Fibroblast of skin of abdomen (primary cell): ENCODE measurements at regions not wholly inside any gene's neighbourhood (a gene's known extent, or its start where the extent isn't known, plus 50 kb on each side); places are given as distances from the start of the nearest gene placed in this dataset.
"Not testable (repeated sequence)": the region's sequence is repeated elsewhere in the genome, so short reads cannot be mapped to it uniquely, and the experiment has no call there.

Experiments used
- DNase-seq: peaks from one replicate; pipeline ENCODE4 v3.0.0-alpha.2; 2013

DNA sequence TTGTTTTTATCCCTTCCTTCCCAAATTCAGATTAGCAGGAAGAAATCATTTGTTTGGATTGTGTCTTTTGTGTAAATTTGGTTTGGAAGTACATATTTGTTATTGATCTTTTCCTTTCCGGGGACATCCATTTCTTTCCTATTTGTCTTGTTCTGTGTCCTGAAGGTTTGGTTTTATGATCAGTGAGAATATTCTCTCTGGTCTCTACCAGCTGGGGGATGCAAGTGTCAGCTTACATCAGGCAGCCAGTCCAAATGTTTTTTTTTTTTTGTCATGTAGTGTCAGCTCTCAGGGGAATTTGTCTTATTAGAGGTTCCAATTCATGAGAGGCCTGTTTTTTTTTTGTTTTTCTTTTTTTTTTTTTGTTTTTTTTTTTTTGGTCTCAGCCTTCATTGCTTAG, 479.2 kb upstream of the LRRC7 start:
- no peak for DNase-seq

- DNase-seq = no peak
Observed at GRCh38 chr1:69090170-69090569, 477.6 kb upstream of the LRRC7 start.

- no peak for DNase-seq
Observed at GRCh38 chr1:69090752-69091151, 477.0 kb upstream of the LRRC7 start.

DNA sequence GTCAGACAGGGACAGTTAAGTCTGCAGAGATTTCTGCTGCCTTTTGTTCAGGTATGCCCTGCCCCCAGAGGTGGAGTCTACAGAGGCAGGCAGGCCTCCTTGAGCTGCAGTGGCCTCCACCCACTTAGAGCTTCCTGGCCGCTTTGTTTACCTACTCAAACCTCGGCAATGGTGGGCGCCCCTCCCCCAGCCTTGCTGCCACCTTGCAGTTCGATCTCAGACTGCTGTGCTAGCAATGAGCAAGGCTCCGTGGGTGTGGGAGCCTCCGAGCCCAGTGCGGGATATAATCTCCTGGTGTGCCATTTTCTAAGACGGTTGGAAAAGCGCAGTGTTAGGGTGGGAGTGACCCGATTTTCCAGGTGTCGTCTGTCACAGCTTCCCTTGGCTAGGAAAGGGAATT, 465.7 kb upstream of the LRRC7 start:
- DNase-seq = not testable (repeated sequence)

GRCh38 chr1:69103213-69103612, 464.5 kb upstream of the LRRC7 start:
- no peak for DNase-seq

DNA sequence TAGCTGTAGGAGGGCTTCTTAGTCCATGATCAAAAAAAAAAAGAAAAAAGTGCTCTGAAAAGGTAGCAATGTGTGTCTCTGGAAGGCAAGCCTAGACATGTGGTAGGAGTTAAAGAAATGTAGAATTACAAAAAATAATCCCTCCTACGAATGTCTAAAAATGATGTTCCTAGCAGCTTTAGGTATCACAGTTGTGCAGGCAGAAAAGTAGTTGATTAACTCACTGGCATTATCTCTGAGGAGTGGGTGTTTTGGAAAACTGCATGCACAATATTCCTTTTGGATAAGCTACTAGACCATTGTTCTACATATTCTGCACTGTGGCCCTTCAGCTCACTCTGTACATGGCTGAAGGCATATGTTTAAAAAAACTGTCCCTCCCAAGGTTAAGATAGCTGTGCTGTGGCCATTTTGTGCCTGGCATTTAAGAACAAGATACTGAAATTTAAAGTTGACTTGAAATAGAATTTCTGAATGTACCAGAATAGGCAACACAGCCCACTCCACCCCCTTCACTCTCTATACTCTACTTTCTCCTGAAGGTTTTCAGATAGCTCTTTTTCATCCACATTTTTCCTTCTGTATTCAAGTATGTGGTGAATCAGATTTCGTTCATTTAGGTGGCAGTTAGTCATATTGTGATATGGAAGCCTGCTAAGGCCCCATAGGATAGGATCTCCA, 463.9 kb upstream of the LRRC7 start:
- DNase-seq = no peak

DNA sequence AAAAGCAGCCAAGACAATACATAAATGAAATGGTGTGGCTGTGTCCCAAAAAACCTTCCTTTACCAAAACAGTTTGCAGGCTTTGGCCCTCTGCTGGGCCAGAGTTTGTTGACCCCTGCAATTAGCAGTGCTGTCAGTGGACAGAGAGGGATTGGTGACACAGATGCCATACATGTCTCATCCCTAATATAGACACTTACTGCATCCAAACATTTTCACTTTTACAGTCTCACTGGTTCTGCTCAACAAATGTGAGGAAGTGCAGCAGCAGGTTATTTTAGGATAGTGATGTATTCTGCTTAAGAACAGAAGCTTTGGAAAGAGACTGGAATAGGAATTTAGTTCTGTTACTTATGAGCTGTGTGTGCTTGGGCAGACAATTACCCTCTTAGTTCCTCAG, 462.8 kb upstream of the LRRC7 start:
- DNase-seq = no peak

GRCh38 chr1:69109277-69109676, 458.4 kb upstream of the LRRC7 start:
- no peak for DNase-seq

- DNase-seq = no peak
Observed at GRCh38 chr1:69110851-69111250, 456.9 kb upstream of the LRRC7 start.

DNA sequence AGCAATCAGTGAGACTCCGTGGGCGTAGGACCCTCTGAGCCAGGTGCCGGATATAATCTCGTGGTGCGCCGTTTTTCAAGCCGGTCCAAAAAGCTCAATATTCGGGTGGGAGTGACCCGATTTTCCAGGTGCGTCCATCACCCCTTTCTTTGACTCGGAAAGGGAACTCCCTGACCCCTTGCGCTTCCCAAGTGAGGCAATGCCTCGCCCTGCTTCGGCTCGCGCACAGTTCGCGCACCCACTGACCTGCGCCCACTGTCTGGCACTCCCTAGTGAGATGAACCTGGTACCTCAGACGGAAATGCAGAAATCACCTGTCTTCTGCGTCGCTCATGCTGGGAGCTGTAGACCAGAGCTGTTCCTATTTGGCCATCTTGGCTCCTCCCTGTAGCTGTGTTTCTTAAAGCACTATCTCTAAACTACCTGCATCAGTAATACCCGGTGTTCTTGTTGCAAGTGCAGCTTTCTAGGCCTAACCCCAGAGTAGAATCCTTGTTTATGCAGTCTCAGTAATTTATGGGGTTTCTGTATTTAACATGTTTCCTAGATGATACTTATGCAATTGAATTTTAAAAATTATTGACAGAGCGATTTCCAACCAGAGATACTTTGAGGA, 447.5 kb upstream of the LRRC7 start:
- DNase-seq = not testable (repeated sequence)

GRCh38 chr1:69120817-69121216, 446.9 kb upstream of the LRRC7 start:
- no peak for DNase-seq

GRCh38 chr1:69121723-69122122, 446.0 kb upstream of the LRRC7 start:
- DNase-seq = peak; percentile 58

DNA sequence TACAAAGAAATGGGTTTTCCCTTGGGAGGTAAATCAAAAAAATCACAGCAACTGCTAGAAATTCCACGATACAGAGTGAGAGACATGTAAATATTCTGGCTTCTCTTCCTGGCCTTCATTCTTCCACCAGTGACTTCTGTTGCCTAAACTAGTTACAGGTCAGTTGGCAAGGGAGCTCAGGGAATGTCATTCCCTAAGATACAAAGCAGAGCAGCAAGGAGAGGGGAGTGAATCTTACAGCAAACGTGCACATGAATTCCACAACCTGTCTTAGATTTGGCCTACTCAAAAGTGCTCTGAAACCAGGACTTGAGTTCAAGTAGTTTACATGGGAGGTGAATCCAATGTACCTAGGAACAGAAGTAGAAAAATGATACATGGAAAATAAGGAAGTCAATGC, 445.3 kb upstream of the LRRC7 start:
- no peak for DNase-seq

DNA sequence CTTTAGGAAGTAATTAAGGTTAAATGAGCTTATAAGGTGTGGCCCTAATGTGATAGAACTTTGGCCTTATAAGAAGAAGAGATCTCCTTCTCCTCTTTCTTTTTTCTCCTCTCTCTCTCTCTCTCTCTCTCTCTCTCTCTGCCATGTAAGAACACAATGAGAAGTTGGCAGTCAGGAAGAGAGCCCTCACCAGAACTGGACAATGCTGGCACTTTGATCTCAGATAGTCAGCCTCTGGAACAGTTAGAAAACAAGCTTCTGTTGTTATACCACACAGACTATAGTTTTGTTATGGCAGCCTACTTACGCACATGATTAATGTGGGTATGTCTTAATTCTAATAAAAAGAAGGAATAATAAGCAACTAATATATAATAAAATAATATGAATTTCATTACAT, 444.2 kb upstream of the LRRC7 start:
- no peak for DNase-seq

GRCh38 chr1:69126796-69127195, 440.9 kb upstream of the LRRC7 start:
- DNase-seq = peak; percentile 34

- DNase-seq = no peak
Observed at GRCh38 chr1:69128204-69128603, 439.5 kb upstream of the LRRC7 start.

DNA sequence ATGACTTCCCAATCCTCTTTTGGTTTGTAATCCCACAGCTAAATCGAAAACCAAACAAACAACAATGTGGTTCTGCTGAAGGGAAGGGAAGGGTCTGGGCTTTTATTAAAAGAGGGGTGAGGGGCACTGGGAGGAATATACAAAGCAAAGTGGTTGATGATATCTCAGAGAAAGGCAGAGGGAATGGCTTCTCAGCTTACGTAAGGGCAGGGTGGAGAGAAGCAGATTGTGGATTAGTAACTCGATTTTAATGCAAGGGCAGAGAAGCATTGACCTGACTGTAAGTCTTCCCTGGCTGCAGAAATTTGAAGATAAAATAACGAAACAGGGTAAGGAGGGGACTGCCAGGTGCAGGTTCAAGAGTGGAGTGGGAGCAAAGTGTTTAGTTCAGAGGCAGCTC, 438.2 kb upstream of the LRRC7 start:
- DNase-seq = no peak

DNA sequence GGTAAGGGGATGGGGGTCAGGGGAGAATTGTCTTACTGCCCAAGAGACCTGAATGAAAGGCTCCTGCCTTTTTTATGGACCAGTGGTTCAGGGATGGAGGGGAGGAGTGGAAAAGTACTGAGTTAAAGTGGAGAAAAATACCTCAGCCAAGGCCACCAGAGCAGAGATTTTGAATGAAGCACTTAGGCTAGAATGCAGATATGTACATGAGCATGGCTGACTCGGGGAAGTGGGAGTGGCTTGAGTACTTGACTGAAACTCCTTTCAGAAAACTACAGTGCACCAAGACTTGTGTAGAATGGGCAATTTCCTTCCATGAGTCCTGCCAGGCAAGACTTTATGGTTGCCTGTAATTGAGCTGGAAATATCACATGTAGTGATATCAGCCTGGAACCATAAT, 429.6 kb upstream of the LRRC7 start:
- no peak for DNase-seq

DNA sequence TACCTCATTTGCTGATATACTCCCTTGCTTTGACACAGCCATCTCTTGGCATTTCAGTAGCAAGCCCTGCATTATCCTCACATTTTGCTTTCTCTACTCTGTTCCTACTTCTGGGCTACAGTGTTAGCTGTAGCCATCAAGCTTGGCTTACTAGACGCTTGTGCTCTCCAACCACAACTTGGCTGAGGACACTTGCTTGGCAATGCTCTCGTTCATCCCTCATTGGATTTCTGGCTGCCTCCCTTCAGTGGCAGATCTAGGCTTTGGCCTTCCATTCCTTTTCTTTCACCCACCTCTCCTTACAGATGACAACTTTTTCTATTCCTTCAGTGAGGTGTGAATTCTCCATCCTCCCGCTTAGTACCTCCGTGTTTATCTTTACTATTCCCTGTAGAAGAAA, 428.7 kb upstream of the LRRC7 start:
- DNase-seq = no peak

DNA sequence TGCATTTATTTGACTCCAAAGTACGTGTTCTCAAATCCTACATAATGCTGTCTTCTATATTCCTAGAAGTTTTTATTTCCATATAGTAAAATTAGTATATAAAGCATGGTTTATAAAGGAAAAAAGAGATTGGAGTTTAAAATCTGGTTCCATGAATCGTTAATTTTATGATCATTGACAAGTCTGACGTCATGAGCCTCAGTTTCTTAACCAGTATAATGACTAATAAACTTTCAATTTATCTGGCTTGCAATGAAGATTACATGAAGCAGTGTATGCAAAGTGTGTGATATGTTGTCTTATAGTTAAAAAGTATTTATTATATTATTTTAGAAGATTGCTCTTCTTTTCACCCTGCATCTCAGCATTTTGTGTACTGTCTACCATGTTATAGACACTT, 421.4 kb upstream of the LRRC7 start:
- DNase-seq = no peak

GRCh38 chr1:69148731-69149130, 419.0 kb upstream of the LRRC7 start:
- DNase-seq = no peak

DNA sequence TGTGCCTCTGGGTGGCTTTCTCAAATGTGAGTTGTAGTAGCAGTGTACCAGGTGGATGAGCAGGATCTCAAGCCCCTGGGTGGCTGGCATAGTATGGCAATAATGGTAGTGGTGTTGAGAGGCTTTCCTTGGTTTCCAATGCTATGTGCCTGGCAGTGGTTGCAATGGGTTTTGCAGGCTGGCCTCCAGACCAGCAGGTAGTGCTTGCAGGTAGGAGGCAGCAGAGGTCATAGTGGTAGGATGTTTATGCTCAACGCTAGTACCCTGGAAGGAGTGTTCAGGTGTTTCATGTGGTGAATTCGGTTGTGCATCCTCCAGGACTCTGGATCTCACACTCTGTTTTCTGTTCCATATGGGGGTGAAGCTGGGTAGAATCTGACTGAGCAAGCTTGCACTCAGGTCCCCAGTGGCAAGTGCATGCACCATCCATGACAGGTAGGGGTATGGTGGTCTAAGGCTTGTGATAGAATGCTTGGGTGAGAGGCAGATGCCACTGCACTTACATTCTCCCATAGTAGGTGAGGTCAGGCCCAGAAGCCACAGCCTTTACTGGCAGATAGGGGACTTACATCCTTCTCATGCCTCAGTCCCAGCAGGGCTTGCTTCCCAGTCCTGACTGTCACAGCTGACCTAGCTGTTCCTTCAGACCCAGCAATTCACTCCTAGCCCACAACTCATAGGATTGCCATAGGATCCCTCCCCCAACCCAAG, 410.5 kb upstream of the LRRC7 start:
- no peak for DNase-seq

DNA sequence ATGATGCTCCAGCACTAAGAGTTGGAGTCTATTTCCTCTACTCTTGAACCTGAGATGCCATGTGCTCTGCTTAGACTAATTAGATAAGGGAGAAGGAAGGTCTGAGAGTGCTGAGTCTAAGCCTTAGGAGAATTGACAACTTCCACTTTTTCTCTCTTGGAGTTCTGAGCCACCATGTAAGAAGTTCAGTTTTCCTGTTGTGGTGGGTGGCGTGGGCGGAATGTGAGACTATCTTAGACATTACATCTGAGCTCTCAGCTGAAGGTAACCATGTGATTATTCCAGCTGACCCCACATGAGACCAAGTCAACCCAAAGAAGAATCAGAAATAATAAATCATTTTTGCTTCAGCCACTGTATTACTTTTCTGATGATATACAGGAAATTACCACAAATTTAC, 404.5 kb upstream of the LRRC7 start:
- no peak for DNase-seq

- DNase-seq = no peak
Observed at GRCh38 chr1:69163779-69164178, 403.9 kb upstream of the LRRC7 start.
